ENCODE measurements at regions not wholly inside any gene's neighbourhood (a gene's known extent, or its start where the extent isn't known, plus 50 kb on each side); places are given as distances from the start of the nearest gene placed in this dataset.
"Not testable (repeated sequence)": the region's sequence is repeated elsewhere in the genome, so short reads cannot be mapped to it uniquely, and the experiment has no call there.

- DNase-seq: no peak
Observed at GRCh38 chr12:124474709-124475108, 92.7 kb downstream of the NCOR2 start.

GRCh38 chr12:124472690-124473279 lies 94.6 kb downstream of the NCOR2 start:
- no peak for DNase-seq

- no peak for DNase-seq
Observed at GRCh38 chr12:124471828-124472227, 95.6 kb downstream of the NCOR2 start.

GRCh38 chr12:124470806-124471205 lies 96.6 kb downstream of the NCOR2 start:
- no peak for DNase-seq

- no peak for DNase-seq
Observed at GRCh38 chr12:124470139-124470538, 97.3 kb downstream of the NCOR2 start.

GRCh38 chr12:124469193-124469888 lies 98.1 kb downstream of the NCOR2 start:
- DNase-seq: peak; percentile 28

GRCh38 chr12:124467549-124467948 lies 99.9 kb downstream of the NCOR2 start:
- DNase-seq: not testable (repeated sequence)

GRCh38 chr12:124466216-124467128 lies 100.9 kb downstream of the NCOR2 start:
- DNase-seq: peak; percentile 83

GRCh38 chr12:124465473-124465872 lies 101.9 kb downstream of the NCOR2 start:
- no peak for DNase-seq

GRCh38 chr12:124464830-124465229 lies 102.6 kb downstream of the NCOR2 start:
- no peak for DNase-seq

GRCh38 chr12:124464062-124464461 lies 103.3 kb downstream of the NCOR2 start:
- no peak for DNase-seq

GRCh38 chr12:124463341-124463921 lies 104.0 kb downstream of the NCOR2 start:
- no peak for DNase-seq

- DNase-seq: no peak
Observed at GRCh38 chr12:124462750-124463149, 104.7 kb downstream of the NCOR2 start.

GRCh38 chr12:124461851-124462623 lies 105.4 kb downstream of the NCOR2 start:
- no peak for DNase-seq

- no peak for DNase-seq
Observed at GRCh38 chr12:124461241-124461673, 106.2 kb downstream of the NCOR2 start.

GRCh38 chr12:124460771-124461170 lies 106.6 kb downstream of the NCOR2 start:
- no peak for DNase-seq

- DNase-seq: no peak
Observed at GRCh38 chr12:124459852-124460645, 107.4 kb downstream of the NCOR2 start.

GRCh38 chr12:124458992-124459851 lies 108.2 kb downstream of the NCOR2 start:
- no peak for DNase-seq

- no peak for DNase-seq
Observed at GRCh38 chr12:124458220-124458991, 109.0 kb downstream of the NCOR2 start.

All from stimulated activated CD4-positive, alpha-beta T cell treated with anti-CD3 and anti-CD28 coated beads, Interleukin-4, amount 100 ng/mL, for 1 hour (primary cell).